GM23338 (cell line): ENCODE measurements at regions not wholly inside any gene's neighbourhood (a gene's known extent, or its start where the extent isn't known, plus 50 kb on each side); places are given as distances from the start of the nearest gene placed in this dataset.

Experiments used
- ATAC-seq: fragments of 200-7000 bp; cut with Tn5 transposase; 3 replicates; pipeline ENCODE4 v1.9.1; 2020
- DNase-seq: peaks from one replicate; pipeline ENCODE4 v3.0.0-alpha.2; 2015; ENCODE audit warnings: low spot score
- H2AFZ ChIP-seq: fragments of 200-600 bp; sonication (generic); 2 replicates; pipeline ENCODE4 v1.8.0; 2016; ENCODE audit warnings: antibody characterized with exemption, mild to moderate bottlenecking, moderate library complexity
- H3F3A ChIP-seq: fragments of 200-600 bp; sonication (generic); replicated peaks from 2 replicates; pipeline ENCODE4 v1.8.0; 2017; ENCODE audit warnings: antibody characterized with exemption, mixed run types, low read depth
- H3K27ac ChIP-seq: fragments of 200-600 bp; sonication (generic); 2 replicates; pipeline ENCODE4 v1.6.1; 2016; ENCODE audit warnings: low read depth
- H3K27me3 ChIP-seq: fragments of 200-600 bp; sonication (generic); 2 replicates; pipeline ENCODE4 v1.8.0; 2016; ENCODE audit warnings: mild to moderate bottlenecking, mixed run types, moderate library complexity; ENCODE audit not compliant: insufficient read depth
- H3K36me3 ChIP-seq: fragments of 200-600 bp; sonication (generic); 2 replicates; pipeline ENCODE4 v1.8.0; 2016; ENCODE audit warnings: mild to moderate bottlenecking; ENCODE audit not compliant: insufficient read depth
- H3K4me1 ChIP-seq: fragments of 200-600 bp; sonication (generic); 2 replicates; pipeline ENCODE4 v1.8.0; 2016; ENCODE audit warnings: mild to moderate bottlenecking, moderate library complexity; ENCODE audit not compliant: insufficient read depth
- H3K4me2 ChIP-seq: fragments of 200-600 bp; sonication (generic); 2 replicates; pipeline ENCODE4 v1.7.1; 2017; ENCODE audit warnings: mixed run types
- H3K4me3 ChIP-seq: fragments of 200-600 bp; sonication (generic); 2 replicates; pipeline ENCODE4 v1.6.1; 2016; ENCODE audit warnings: mixed run types
- H3K79me2 ChIP-seq: fragments of 200-600 bp; sonication (generic); replicated peaks from 2 replicates; pipeline ENCODE4 v1.8.0; 2017; ENCODE audit warnings: mild to moderate bottlenecking; ENCODE audit not compliant: insufficient read depth
- H3K9me2 ChIP-seq: fragments of 200-600 bp; sonication (generic); 2 replicates; pipeline ENCODE4 v1.8.0; 2017; ENCODE audit not compliant: insufficient read depth
- H4K20me1 ChIP-seq: fragments of 200-600 bp; sonication (generic); replicated peaks from 2 replicates; pipeline ENCODE4 v1.8.0; 2017; ENCODE audit warnings: mild to moderate bottlenecking; ENCODE audit not compliant: insufficient read depth
- H3K27ac Mint-ChIP-seq: 2 replicates; pipeline ENCODE4 v1.8.0; 2020; ENCODE audit warnings: inconsistent platforms, mild to moderate bottlenecking, moderate library complexity, mixed read lengths
- H3K27me3 Mint-ChIP-seq: 3 replicates; pipeline ENCODE4 v1.8.0; 2022; ENCODE audit warnings: low read depth, mild to moderate bottlenecking, moderate library complexity, mixed read lengths, inconsistent platforms; ENCODE audit not compliant: insufficient read depth, poor library complexity
- H3K36me3 Mint-ChIP-seq: 3 replicates; pipeline ENCODE4 v1.8.0; 2021; ENCODE audit warnings: low read depth, mild to moderate bottlenecking, inconsistent platforms, moderate library complexity, mixed read lengths
- H3K4me1 Mint-ChIP-seq: 3 replicates; pipeline ENCODE4 v1.8.0; 2020; ENCODE audit warnings: mild to moderate bottlenecking, inconsistent platforms, mixed read lengths
- H3K4me3 Mint-ChIP-seq: 3 replicates; pipeline ENCODE4 v1.8.0; 2021; ENCODE audit warnings: moderate library complexity, mild to moderate bottlenecking, inconsistent platforms, mixed read lengths
- H3K9me3 Mint-ChIP-seq: 3 replicates; pipeline ENCODE4 v1.8.0; 2020; ENCODE audit warnings: moderate library complexity, mild to moderate bottlenecking, inconsistent platforms, mixed read lengths
- CREB1 ChIP-seq: fragments of 250-450 bp; sonication (Bioruptor Pico); IDR thresholded peaks from 2 replicates; pipeline ENCODE4 v1.5.0; 2020; ENCODE audit warnings: low read depth, mild to moderate bottlenecking, moderate library complexity
- REST ChIP-seq: IDR thresholded peaks from one replicate; pipeline ENCODE4 v1.6.1; 2018; ENCODE audit warnings: antibody characterized with exemption; ENCODE audit not compliant: unreplicated experiment
- TF ChIP-seq, protein P1 (sequence below), 2 experiments: fragments of 200-600 bp in 1 of 2; sonication (generic) in 1 of 2; conservative IDR thresholded peaks; 2 replicates each; pipeline versions ENCODE4 v1.5.1 to v1.6.1; 2016 to 2017; ENCODE audit warnings: antibody characterized with exemption in 2 of 2, low read depth in 2 of 2, mild to moderate bottlenecking in 2 of 2, moderate library complexity in 1 of 2

DNA sequence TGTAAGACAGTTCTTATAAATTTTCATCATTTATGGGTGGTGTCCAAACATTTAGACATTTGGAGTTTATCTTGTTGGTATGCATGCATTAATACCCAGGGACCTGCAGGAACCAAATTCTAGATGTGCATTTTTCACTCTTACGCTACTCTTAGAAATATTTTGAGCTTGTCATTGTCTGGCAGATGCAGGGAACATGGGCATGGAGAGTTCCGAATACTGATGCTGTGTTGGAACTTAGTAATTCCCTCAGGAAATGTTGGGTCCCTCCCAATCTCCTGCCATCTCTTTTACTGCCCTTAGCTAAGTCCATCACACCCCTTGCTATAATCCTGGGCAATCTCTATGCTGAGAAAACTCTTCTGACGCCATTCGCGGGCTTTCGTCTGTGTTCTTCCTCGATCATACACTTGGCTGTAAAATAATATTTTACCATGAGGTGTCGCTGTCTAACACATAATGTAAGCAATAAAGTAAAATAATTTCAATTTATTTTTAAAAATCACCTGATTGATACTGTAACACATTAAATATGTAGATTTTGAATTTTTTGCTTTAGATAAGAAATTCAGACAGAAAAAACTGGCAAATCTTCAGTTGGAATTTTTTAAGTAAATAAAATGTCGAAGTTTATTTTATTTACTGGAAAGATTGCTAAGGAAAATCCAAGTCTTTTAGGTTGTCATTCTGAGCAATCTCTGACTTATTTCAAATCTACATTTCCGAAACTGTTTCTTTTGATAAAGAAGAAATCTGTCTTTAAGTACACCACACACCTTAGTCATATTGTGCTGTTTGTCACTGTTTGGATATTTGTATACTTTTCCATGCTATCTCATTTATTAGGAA, 304.1 kb upstream of the SSTR1 start:
- TF ChIP-seq, protein P1, sequence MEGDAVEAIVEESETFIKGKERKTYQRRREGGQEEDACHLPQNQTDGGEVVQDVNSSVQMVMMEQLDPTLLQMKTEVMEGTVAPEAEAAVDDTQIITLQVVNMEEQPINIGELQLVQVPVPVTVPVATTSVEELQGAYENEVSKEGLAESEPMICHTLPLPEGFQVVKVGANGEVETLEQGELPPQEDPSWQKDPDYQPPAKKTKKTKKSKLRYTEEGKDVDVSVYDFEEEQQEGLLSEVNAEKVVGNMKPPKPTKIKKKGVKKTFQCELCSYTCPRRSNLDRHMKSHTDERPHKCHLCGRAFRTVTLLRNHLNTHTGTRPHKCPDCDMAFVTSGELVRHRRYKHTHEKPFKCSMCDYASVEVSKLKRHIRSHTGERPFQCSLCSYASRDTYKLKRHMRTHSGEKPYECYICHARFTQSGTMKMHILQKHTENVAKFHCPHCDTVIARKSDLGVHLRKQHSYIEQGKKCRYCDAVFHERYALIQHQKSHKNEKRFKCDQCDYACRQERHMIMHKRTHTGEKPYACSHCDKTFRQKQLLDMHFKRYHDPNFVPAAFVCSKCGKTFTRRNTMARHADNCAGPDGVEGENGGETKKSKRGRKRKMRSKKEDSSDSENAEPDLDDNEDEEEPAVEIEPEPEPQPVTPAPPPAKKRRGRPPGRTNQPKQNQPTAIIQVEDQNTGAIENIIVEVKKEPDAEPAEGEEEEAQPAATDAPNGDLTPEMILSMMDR (conservative IDR thresholded peaks at IDR 0.05; ENCODE audit: low read depth in 2 of 2), result peak; percentile 69 to 91
- TF ChIP-seq CREB1 (CRISPR knock-in tag), result no peak
- DNase-seq, result peak; percentile 85
- H3K4me3 ChIP-seq, result no peak overlapping the region
- Mint-ChIP-seq H3K36me3 (no peaks in the 10 kb centered on the region; the same call in 2 of the 3 replicates), H3K4me3 (no peak overlapping the region), H3K9me3 (peaks cover 12% of the 10 kb centered on the region; the same call in 2 of the 3 replicates), H3K27ac (no peak overlapping the region), H3K4me1 (peaks cover 9% of the 10 kb centered on the region; the same call in 2 of the 3 replicates), H3K27me3 (peaks cover 2% of the 10 kb centered on the region)
- peaks cover 11% of the 10 kb centered on the region for H3K27me3 ChIP-seq
- no peak overlapping the region for H3K4me2 ChIP-seq
- peak; percentile 75 for ATAC-seq
- no peaks in the 10 kb centered on the region for H3K36me3 ChIP-seq
- H2AFZ ChIP-seq, result no peak overlapping the region
- no peaks in the 10 kb centered on the region for H3K4me1 ChIP-seq
- H3K27ac ChIP-seq, result no peak overlapping the region
- H3K9me2 ChIP-seq, result no peaks in the 10 kb centered on the region
- no peaks in the 10 kb centered on the region for H4K20me1 ChIP-seq
- no peaks in the 10 kb centered on the region for H3F3A ChIP-seq
- H3K79me2 ChIP-seq, result no peaks in the 10 kb centered on the region

DNA sequence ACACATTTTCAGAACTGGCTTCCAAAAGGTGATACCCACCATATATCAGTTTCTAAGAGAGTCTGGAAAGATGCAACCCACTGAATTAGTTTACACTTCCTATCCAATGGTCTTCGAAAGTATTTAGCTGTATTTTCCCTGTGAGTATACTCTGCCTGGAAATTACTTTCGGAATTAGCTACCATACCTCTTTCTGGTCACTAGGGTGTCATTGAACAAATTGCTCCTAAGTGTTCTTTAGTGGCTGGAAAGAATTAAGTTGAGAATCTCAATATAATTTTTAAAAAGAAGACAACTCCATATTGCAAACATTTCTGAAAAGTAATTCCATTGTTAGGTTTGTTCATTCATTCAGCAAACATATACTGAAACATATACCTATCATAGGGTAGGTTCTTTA, 283.1 kb upstream of the SSTR1 start:
- peak; percentile 33 for DNase-seq
- H3K36me3 ChIP-seq, result no peaks in the 10 kb centered on the region
- no peak for TF ChIP-seq REST
- TF ChIP-seq, protein P1 (conservative IDR thresholded peaks at IDR 0.05; ENCODE audit: low read depth in 2 of 2), result peak in 1 of 2 experiments; percentile 41; a peak in 2 of 4 replicates
- Mint-ChIP-seq H3K4me3 (no peak overlapping the region), H3K27me3 (no peaks in the 10 kb centered on the region), H3K4me1 (no peaks in the 10 kb centered on the region; the same call in 2 of the 3 replicates), H3K27ac (no peak overlapping the region), H3K36me3 (no peaks in the 10 kb centered on the region; the same call in 2 of the 3 replicates), H3K9me3 (peaks cover 3% of the 10 kb centered on the region; the same call in 2 of the 3 replicates)
- no peak overlapping the region for H3K4me2 ChIP-seq
- no peaks in the 10 kb centered on the region for H4K20me1 ChIP-seq
- no peaks in the 10 kb centered on the region for H3K4me1 ChIP-seq
- no peaks in the 10 kb centered on the region for H3K79me2 ChIP-seq
- no peak overlapping the region for H3K27ac ChIP-seq
- no peak overlapping the region for H3K4me3 ChIP-seq
- H2AFZ ChIP-seq, result no peak overlapping the region
- H3K27me3 ChIP-seq, result 0 out of 2 replicates have a peak, but pooled peaks cover 5% of the 10 kb centered on the region
- peaks cover 7% of the 10 kb centered on the region; the same call in 1 of the 2 replicates for H3K9me2 ChIP-seq
- ATAC-seq, result peak; percentile 42; the same call in 2 of the 3 replicates
- H3F3A ChIP-seq, result no peaks in the 10 kb centered on the region
